Left renal pelvis (tissue), 4 donors: ENCODE measurements at regions not wholly inside any gene's neighbourhood (a gene's known extent, or its start where the extent isn't known, plus 50 kb on each side); places are given as distances from the start of the nearest gene placed in this dataset.

Experiments used
- DNase-seq, 4 donors: peaks; one replicate each; pipeline ENCODE4 v3.0.0-alpha.2; 2013; ENCODE audit warnings: low read depth in 4 of 4, low spot score in 3 of 4

- peak in 2 of 4 donors; percentile 3 to 18 for DNase-seq
Measured at GRCh38 chr14:87566991-87567390, 426.0 kb downstream of the GALC start.

- no peak for DNase-seq
Measured at GRCh38 chr14:87547536-87547935, 445.4 kb downstream of the GALC start.

GRCh38 chr14:87542288-87542687 lies 450.7 kb downstream of the GALC start:
- DNase-seq = peak in 2 of 4 donors; percentile 6 to 14

GRCh38 chr14:87540339-87540738 lies 452.6 kb downstream of the GALC start:
- DNase-seq = no peak

GRCh38 chr14:87529081-87529480 lies 463.9 kb downstream of the GALC start:
- DNase-seq = no peak

- DNase-seq = no peak
Measured at GRCh38 chr14:87526731-87527130, 466.3 kb downstream of the GALC start.

GRCh38 chr14:87524011-87524410 lies 469.0 kb downstream of the GALC start:
- no peak for DNase-seq

DNA sequence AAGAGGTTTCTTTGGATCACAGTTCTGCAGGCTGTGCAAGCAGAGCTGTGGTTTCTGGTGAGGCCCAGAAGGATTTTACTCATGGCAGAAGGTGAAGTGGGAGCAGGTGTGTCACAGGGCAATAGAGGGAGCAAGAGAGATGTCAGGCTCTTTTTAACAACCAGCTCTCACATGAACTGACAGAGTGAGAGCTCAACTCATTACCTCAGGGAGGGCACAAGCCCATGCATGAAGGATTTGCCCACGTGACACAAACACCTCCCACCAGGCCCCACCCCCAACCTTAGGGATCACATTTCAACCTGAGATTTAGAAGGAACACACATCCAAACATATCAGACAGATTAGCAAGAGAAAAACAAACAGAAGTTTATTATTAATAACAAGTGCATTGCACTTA lies 470.4 kb downstream of the GALC start:
- no peak for DNase-seq

- no peak for DNase-seq
Measured at GRCh38 chr14:87508333-87508732, 484.6 kb downstream of the GALC start.

GRCh38 chr14:87503711-87504110 lies 489.3 kb downstream of the GALC start:
- DNase-seq = no peak

GRCh38 chr14:87497301-87497700 lies 495.7 kb downstream of the GALC start:
- no peak for DNase-seq

- DNase-seq = no peak
Measured at GRCh38 chr14:87494010-87494409, 499.0 kb downstream of the GALC start.

GRCh38 chr14:87492561-87492960 lies 500.4 kb downstream of the GALC start:
- no peak for DNase-seq

GRCh38 chr14:87491816-87492215 lies 501.2 kb downstream of the GALC start:
- no peak for DNase-seq

GRCh38 chr14:87489196-87489819 lies 503.7 kb downstream of the GALC start:
- no peak for DNase-seq

DNA sequence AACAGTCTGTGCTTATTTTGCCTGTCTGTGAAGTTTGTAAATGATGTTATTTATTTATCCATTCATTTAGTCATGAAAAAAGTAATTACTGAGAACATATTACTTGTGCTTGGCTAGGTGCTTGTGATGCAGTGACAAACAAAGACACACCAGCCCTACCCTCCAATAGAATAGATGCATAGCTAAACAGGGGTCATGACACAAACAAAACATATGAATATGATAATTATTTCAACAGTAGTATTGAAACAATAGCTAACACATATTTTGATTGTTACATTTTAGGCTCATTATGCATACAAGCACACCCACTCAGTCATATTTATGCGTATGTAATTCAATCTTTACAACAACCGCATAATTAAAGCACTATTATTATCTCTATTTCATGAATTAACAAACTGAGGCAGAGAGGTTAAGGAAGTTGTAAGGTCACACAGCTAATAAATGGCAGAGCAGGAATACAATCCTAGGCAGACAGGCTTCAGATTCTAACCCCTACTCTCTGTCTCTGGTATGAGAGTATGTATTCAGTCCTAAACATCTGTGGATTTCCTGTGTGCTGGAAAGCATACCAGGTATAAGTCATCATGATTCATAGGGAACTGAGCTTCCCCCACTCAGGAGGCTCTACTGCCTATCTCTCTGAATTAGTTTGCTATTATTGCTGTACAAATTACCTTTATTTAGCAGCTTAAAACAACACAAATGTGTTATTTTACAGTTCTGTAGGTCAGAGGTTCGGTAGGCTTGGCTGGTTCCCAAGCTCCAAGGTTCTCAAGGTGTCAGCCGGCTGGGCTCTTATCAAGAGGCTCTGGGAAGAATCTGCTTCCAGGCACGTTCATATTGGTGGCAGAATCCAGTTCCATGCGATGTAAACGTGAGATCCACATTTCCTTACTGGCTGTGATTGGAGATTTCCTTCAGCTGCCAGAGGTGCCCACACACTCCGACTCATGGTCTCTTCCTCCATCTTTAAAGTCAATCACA lies 509.4 kb downstream of the GALC start:
- DNase-seq = no peak

GRCh38 chr14:87468531-87468930 lies 524.5 kb downstream of the GALC start:
- DNase-seq = no peak

DNA sequence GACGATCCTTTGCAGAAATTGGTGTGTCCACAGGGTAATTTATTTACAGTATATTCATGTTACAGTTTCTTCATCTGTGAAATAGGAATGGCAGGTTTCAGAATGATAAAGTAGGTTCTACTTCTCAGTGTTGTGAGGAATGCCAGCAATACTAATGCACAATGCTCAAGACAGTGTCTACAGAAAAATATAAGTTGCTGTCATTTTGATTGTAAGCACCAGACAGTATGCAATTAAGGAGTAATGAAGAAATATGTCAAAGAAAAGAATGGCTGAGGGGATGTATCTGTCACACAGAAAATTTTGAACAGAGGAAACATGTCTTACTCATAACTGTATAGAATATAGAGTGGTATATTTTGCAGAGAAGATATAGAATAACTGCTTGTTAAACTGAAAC lies 525.4 kb downstream of the GALC start:
- no peak for DNase-seq

GRCh38 chr14:87465770-87466169 lies 527.2 kb downstream of the GALC start:
- DNase-seq = no peak

GRCh38 chr14:87461704-87462103 lies 531.3 kb downstream of the GALC start:
- DNase-seq = peak in 1 of 4 donors; percentile 2

DNA sequence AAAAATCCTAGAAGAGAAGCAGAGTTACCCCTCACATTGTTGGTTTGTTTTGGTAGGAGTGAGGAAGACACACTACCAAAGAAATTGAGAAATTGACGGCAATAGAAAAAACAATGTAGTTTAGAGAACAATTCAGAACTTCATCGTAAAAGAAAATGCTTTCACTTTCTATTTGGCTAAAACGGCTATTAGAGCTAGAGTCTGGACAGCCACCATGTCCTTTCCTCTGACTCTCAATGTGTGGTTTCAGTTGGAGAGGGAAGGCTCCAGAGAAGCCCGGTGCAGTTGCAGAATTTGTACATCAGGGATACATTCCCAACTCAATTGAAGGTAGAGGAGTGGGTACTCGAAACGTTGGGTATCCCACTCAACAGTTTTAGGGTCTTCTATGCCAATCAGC lies 535.3 kb downstream of the GALC start:
- no peak for DNase-seq

- no peak for DNase-seq
Measured at GRCh38 chr14:87450193-87450592, 542.8 kb downstream of the GALC start.
